Coronary artery (tissue), 2 donors: ENCODE measurements at regions not wholly inside any gene's neighbourhood (a gene's known extent, or its start where the extent isn't known, plus 50 kb on each side); places are given as distances from the start of the nearest gene placed in this dataset.

Source experiments
- DNase-seq: peaks from one replicate; pipeline ENCODE4 v3.0.0-alpha.2; 2017; ENCODE audit warnings: low spot score
- H3K27ac ChIP-seq, 2 donors: fragments of 200-600 bp; sonication (generic); one replicate each; pipeline ENCODE4 v1.5.1; 2016 to 2019
- H3K4me3 ChIP-seq: fragments of 200-600 bp; sonication (generic); 2 replicates; pipeline ENCODE4 v1.5.1; 2016; ENCODE audit warnings: mild to moderate bottlenecking, moderate library complexity
- TF ChIP-seq, protein P1 (sequence below): fragments of 200-600 bp; sonication (generic); IDR thresholded peaks from one replicate; pipeline ENCODE4 v1.5.1; 2019; ENCODE audit warnings: antibody characterized with exemption

DNA sequence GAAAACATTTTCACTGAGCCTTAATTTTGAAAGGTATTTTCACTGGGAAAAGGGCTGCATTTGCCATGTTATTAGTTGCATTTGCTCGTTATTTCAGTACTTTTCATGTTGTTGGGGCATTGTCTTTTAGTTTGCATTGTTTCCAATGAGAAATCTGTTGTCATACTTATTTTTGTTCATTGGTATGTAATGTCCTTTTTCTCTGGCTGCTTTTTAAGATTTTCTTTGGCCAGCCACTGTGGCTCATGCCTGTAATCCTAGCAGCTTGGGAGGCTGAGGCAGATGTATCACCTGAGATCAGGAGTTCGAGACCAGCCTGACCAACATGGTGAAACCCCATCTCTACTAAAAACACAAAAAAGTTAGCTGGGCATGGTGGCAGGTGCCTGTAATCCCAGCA is 379.9 kb downstream of the SAMD5 start:
- Histone ChIP-seq H3K4me3 (no peak overlapping the region), H3K27ac (no peak overlapping the region)
- TF ChIP-seq, protein P1, sequence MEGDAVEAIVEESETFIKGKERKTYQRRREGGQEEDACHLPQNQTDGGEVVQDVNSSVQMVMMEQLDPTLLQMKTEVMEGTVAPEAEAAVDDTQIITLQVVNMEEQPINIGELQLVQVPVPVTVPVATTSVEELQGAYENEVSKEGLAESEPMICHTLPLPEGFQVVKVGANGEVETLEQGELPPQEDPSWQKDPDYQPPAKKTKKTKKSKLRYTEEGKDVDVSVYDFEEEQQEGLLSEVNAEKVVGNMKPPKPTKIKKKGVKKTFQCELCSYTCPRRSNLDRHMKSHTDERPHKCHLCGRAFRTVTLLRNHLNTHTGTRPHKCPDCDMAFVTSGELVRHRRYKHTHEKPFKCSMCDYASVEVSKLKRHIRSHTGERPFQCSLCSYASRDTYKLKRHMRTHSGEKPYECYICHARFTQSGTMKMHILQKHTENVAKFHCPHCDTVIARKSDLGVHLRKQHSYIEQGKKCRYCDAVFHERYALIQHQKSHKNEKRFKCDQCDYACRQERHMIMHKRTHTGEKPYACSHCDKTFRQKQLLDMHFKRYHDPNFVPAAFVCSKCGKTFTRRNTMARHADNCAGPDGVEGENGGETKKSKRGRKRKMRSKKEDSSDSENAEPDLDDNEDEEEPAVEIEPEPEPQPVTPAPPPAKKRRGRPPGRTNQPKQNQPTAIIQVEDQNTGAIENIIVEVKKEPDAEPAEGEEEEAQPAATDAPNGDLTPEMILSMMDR = no peak
- no peak for DNase-seq

DNA sequence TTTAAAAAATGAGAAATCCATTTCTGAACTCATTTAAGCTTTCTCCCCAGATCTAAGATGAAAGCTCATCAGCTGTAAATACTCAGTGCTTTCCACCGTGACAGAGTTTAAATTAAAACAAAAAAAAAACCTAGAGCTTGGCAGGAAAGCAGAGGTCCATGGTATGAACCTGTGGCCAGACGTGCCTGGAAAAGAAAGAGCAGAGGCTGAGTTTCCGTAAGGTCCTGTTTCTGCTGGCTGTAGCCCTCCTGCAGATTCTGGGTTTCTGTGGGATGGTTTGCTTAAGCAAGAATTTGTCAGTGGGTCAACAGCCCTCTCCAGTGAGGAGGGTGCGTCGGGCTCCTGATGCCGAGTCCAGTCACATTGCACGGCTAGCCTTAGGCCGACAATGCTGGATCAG is 383.2 kb downstream of the SAMD5 start:
- TF ChIP-seq, protein P1 = no peak
- H3K4me3 ChIP-seq = no peak overlapping the region
- H3K27ac ChIP-seq = no peak overlapping the region
- DNase-seq = no peak

DNA sequence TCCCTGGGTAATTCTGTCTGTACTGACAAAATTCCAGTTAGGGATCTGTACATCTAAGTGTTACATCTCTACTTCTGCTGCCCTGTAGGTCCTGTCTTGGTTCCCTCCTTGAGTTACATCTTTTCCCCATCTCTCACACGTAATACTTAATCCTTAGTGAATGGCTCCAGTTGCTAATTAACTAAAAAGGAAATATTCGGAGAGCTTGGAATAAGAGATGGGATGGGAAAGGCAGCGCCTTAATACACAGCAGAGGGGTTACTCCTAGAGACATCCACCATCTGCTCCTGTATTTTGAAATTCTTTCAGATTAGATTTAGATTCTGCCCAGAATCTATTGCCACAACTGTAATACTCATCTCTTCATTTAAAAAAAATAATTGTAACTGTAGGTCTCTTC is 384.0 kb downstream of the SAMD5 start:
- H3K27ac ChIP-seq = no peak overlapping the region
- no peak overlapping the region for H3K4me3 ChIP-seq
- TF ChIP-seq, protein P1 = no peak
- DNase-seq = no peak

DNA sequence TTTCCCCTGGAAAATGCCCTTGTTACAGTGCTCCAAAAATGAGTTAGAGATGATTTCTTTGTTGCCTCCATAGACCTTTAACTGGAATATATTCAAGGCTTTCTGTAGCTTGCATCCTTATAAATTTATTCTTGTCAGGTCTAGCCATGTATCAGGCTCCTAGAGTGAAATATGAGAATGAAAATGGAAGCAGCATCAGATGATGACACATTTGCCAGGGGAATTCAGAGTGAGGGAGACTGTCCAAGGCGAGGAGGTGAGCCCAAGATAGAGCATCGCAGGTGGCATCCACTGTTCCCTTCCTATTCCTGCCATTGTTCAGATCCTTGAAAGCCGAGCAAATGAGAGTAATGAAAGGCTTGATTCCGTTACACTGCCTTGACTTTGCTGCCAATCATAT is 386.8 kb downstream of the SAMD5 start:
- DNase-seq = no peak
- Histone ChIP-seq H3K27ac (no peak overlapping the region), H3K4me3 (no peak overlapping the region)
- TF ChIP-seq, protein P1 = no peak

DNA sequence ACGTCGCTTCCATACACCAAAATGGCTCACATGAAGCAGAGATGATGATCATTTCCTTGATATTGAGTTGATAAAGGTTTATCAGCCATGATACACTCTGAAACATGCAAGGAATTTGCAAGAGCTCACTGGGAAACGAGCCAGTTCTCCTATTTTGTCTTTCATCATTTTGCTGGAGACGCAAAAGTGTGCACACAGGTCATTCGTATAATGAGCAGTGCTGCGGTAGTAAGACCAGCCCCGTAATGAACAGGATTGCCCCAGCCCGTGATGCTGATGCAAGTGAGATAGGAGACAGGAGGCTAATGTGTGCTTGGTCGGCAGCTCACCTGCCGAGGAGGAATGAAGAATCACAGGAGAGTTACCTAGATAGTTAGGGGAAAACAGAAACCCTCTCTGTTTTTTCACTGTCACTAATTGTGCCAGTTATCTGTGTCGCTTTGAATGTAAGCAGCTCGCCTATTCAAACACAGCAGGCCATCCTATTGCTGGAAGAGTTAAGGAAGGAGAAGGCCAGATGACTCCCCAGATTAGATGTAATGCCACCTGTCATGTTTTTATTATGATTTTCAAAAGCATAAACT is 391.8 kb downstream of the SAMD5 start:
- TF ChIP-seq, protein P1 = no peak
- Histone ChIP-seq H3K4me3 (no peak overlapping the region), H3K27ac (no peak overlapping the region)
- no peak for DNase-seq

DNA sequence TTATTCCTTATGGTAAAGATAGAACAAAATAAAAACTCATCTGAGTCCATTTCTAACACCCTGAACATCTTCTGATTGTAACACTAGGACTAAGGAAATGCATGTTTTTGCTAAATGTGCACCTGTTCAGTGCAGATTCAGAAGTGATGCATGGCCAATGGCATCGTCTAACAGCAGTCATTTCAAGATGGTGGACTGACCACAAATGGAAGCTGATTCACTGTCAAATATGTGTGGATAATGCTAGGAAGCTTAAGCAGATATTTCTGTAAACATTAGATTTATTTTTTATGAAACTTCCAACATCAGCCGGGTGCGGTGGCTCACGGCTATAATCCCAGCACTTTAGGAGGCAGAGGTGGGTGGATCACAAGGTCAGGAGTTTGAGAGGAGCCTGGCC is 394.8 kb downstream of the SAMD5 start:
- Histone ChIP-seq H3K4me3 (no peak overlapping the region), H3K27ac (no peak overlapping the region)
- TF ChIP-seq, protein P1 = no peak
- DNase-seq = no peak

DNA sequence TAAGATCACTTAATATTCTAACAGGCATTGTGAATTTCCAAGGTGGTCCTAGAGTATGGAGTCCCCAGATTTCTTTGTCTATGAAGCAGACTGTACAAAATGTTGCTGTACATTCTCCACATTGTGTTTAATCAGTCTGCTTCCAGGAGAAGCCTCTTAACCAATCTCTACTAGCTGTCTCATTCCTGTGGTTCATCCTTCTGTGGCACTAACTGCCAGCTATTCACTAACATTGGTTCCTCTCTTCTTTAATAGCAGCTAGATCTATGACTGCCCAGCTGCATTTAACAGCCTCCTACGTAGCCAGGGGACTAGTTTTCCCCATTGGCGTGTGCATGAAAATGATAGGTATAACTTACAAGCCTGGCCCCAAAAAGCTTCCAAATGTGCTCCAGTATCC is 395.4 kb downstream of the SAMD5 start:
- Histone ChIP-seq H3K27ac (no peak overlapping the region), H3K4me3 (no peak overlapping the region)
- no peak for DNase-seq
- TF ChIP-seq, protein P1 = no peak
